ENCODE measurements at regions not wholly inside any gene's neighbourhood (a gene's known extent, or its start where the extent isn't known, plus 50 kb on each side); places are given as distances from the start of the nearest gene placed in this dataset.

DNA sequence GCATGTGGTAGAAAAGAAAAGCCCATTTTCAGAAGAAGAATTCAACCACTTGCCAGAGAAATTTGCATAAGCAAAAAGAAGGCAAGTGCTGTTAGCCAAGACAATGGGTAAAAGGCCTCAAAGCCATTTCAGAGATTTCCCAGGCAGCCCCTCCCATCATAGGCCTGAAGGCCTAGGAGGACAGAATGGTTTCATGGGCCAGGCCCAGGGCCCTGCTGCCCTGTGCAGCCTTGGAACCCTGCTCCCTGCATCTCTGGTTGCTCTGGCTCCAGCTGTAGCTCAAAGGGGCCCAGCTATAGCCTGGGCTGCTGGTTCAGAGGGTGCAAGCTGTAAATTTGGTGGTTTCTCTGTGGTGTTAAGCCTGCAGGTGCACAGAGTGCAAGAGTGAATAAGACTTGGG lies 212.8 kb downstream of the EFNB2 start:
- ChIA-PET POLR2A (no interaction called here), CTCF (no interaction called here)
- TF ChIP-seq OSR2 (tag by site-specific recombination; IDR thresholded peaks at IDR 0.05) (no peak), TRIM28 (IDR thresholded peaks at IDR 0.05; ENCODE audit: borderline replicate concordance, low read length) (peak; percentile 92; the same call in 1 of the 2 replicates), ZNF585B (tag by site-specific recombination; IDR thresholded peaks at IDR 0.05) (peak; percentile 97), SETDB1 (IDR thresholded peaks at IDR 0.05; ENCODE audit: insufficient read length, low read length) (peak; percentile 79)
- TF ChIP-seq, protein P1, sequence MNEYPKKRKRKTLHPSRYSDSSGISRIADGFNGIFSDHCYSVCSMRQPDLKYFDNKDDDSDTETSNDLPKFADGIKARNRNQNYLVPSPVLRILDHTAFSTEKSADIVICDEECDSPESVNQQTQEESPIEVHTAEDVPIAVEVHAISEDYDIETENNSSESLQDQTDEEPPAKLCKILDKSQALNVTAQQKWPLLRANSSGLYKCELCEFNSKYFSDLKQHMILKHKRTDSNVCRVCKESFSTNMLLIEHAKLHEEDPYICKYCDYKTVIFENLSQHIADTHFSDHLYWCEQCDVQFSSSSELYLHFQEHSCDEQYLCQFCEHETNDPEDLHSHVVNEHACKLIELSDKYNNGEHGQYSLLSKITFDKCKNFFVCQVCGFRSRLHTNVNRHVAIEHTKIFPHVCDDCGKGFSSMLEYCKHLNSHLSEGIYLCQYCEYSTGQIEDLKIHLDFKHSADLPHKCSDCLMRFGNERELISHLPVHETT (tag by site-specific recombination; IDR thresholded peaks at IDR 0.05): no peak
- Histone ChIP-seq H3K36me3 (ENCODE audit: control insufficient read depth in 2 of 2, insufficient read depth in 1 of 2, low read length in 2 of 2) (no peaks in the 10 kb centered on the region), H3K4me3 (ENCODE audit: low read depth, low read length) (no peak overlapping the region), H3K9me3 (ENCODE audit: control insufficient read depth, insufficient read depth, low read depth, low read length) (no peaks in the 10 kb centered on the region), H3K27ac (ENCODE audit: extremely low read depth, low read depth, low read length) (no peak overlapping the region), H3K4me1 (ENCODE audit: control insufficient read depth, insufficient read depth, low read length) (no peaks in the 10 kb centered on the region)

DNA sequence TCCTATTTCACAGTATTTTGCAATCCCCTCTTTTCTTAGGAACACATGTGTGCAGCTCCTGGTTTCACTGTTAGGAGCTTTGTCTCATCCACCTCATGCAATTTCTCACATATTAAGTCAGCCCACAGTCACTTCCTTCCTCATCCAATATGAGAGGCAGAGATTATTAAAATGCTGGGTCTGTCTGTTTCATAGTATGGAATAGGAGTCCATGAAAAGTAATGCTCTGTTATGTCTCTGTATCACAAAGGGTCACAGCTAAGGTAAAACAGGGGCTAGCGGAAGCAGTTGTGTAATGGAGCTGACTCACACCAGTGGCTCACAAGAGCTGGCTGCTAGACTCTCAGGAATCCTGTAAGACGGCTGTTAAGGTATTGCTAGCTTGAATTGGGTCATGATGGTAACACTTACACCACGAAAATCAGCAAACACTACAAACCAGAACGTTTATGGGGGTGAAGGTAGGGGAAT lies 216.5 kb downstream of the EFNB2 start:
- ChIA-PET CTCF (interaction anchor here (1.0 kb wide), 1 partner anchor 217 kb away, joined by 3 read pairs; the partner anchor contains the start of gene EFNB2), POLR2A (no interaction called here)
- H3K4me1 ChIP-seq (ENCODE audit: control insufficient read depth, insufficient read depth, low read length): no peaks in the 10 kb centered on the region
- no peak for TF ChIP-seq ZNF350 (tag by site-specific recombination; IDR thresholded peaks at IDR 0.05)
- TF ChIP-seq, protein P2, sequence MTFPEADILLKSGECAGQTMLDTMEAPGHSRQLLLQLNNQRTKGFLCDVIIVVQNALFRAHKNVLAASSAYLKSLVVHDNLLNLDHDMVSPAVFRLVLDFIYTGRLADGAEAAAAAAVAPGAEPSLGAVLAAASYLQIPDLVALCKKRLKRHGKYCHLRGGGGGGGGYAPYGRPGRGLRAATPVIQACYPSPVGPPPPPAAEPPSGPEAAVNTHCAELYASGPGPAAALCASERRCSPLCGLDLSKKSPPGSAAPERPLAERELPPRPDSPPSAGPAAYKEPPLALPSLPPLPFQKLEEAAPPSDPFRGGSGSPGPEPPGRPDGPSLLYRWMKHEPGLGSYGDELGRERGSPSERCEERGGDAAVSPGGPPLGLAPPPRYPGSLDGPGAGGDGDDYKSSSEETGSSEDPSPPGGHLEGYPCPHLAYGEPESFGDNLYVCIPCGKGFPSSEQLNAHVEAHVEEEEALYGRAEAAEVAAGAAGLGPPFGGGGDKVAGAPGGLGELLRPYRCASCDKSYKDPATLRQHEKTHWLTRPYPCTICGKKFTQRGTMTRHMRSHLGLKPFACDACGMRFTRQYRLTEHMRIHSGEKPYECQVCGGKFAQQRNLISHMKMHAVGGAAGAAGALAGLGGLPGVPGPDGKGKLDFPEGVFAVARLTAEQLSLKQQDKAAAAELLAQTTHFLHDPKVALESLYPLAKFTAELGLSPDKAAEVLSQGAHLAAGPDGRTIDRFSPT (tag by site-specific recombination; IDR thresholded peaks at IDR 0.05): no peak
- no peak for TF ChIP-seq OVOL3 (tag by site-specific recombination; IDR thresholded peaks at IDR 0.05)
- no peak for TF ChIP-seq ZNF747 (tag by site-specific recombination; IDR thresholded peaks at IDR 0.05)
- TF ChIP-seq YY2 (tag by site-specific recombination; IDR thresholded peaks at IDR 0.05): no peak
- TF ChIP-seq SP7 (tag by site-specific recombination; IDR thresholded peaks at IDR 0.05): no peak
- TF ChIP-seq OSR2 (tag by site-specific recombination; IDR thresholded peaks at IDR 0.05): peak; percentile 24; the same call in 1 of the 2 replicates
- H3K27ac ChIP-seq (ENCODE audit: extremely low read depth, low read depth, low read length): no peak overlapping the region
- H3K9me3 ChIP-seq (ENCODE audit: control insufficient read depth, insufficient read depth, low read depth, low read length): no peaks in the 10 kb centered on the region
- H3K36me3 ChIP-seq (ENCODE audit: control insufficient read depth in 2 of 2, insufficient read depth in 1 of 2, low read length in 2 of 2): no peaks in the 10 kb centered on the region
- no peak overlapping the region for H3K4me3 ChIP-seq (ENCODE audit: low read depth, low read length)

DNA sequence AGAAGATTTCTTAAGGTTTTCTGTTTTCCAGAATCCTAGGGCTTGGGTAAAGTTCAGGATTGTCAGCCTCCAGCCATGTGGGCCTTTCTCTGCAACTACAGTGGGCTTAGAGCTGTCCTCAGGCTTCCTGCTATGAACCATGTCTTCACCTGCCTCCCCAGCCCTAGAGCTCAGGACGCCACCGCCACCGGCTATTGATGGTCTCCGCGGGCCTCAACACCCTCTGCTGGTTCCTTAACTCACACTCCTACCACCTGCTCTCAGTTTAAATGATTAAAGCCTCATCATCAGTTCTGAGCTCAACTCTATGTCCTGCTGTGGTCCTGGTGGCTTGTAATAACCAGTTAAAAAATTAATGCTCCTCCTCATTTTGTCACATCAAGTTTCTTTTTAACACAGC lies 221.0 kb downstream of the EFNB2 start:
- POLR2A ChIA-PET: no interaction called here
- H3K27ac ChIP-seq (ENCODE audit: extremely low read depth, low read depth, low read length): no peak overlapping the region
- no peaks in the 10 kb centered on the region for H3K4me1 ChIP-seq (ENCODE audit: control insufficient read depth, insufficient read depth, low read length)
- TF ChIP-seq SCRT2 (tag by site-specific recombination; IDR thresholded peaks at IDR 0.05): no peak
- no peak for TF ChIP-seq FEZF1 (tag by site-specific recombination; IDR thresholded peaks at IDR 0.05)
- no peak overlapping the region for H3K4me3 ChIP-seq (ENCODE audit: low read depth, low read length)
- H3K36me3 ChIP-seq (ENCODE audit: control insufficient read depth in 2 of 2, insufficient read depth in 1 of 2, low read length in 2 of 2): no peaks in the 10 kb centered on the region
- CTCF ChIA-PET: no interaction called here
- no peaks in the 10 kb centered on the region for H3K9me3 ChIP-seq (ENCODE audit: control insufficient read depth, insufficient read depth, low read depth, low read length)

DNA sequence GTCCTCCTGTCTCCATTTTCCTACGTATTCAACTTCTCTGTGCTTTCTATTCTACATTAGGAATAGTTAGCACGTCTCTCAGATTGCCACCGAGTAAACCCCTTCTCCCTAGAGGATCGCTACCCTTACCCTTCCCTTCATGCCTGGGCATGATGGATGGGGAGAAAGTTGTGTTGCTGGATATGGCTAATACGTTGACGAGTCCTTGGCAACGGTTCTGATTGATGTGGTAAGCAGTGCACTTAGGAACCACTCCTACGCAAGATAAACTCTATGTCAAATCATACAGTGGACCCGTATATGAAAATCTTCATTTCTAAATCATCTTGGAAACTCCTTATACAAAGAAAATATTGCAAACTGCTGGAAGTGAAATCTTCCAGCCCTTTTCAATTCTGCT lies 224.5 kb downstream of the EFNB2 start:
- ChIA-PET POLR2A (no interaction called here), CTCF (no interaction called here)
- TF ChIP-seq ZNF701 (tag by site-specific recombination; IDR thresholded peaks at IDR 0.05): no peak
- no peak for TF ChIP-seq ZNF654 (tag by site-specific recombination; IDR thresholded peaks at IDR 0.05; ENCODE audit: low read depth)
- TF ChIP-seq, protein P3, sequence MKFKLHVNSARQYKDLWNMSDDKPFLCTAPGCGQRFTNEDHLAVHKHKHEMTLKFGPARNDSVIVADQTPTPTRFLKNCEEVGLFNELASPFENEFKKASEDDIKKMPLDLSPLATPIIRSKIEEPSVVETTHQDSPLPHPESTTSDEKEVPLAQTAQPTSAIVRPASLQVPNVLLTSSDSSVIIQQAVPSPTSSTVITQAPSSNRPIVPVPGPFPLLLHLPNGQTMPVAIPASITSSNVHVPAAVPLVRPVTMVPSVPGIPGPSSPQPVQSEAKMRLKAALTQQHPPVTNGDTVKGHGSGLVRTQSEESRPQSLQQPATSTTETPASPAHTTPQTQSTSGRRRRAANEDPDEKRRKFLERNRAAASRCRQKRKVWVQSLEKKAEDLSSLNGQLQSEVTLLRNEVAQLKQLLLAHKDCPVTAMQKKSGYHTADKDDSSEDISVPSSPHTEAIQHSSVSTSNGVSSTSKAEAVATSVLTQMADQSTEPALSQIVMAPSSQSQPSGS (tag by site-specific recombination; IDR thresholded peaks at IDR 0.05; ENCODE audit: low read depth): no peak
- no peak for TF ChIP-seq ZFP69B (tag by site-specific recombination; IDR thresholded peaks at IDR 0.05)
- no peak for TF ChIP-seq ZNF473 (tag by site-specific recombination; IDR thresholded peaks at IDR 0.05)
- no peak for TF ChIP-seq ZNF211 (tag by site-specific recombination; IDR thresholded peaks at IDR 0.05; ENCODE audit: low read depth)
- TF ChIP-seq GLIS2 (tag by site-specific recombination; IDR thresholded peaks at IDR 0.05): no peak
- TF ChIP-seq ZNF791 (tag by site-specific recombination; IDR thresholded peaks at IDR 0.05): no peak
- Histone ChIP-seq H3K4me3 (ENCODE audit: low read depth, low read length) (no peak overlapping the region), H3K9me3 (ENCODE audit: control insufficient read depth, insufficient read depth, low read depth, low read length) (no peaks in the 10 kb centered on the region), H3K36me3 (ENCODE audit: control insufficient read depth in 2 of 2, insufficient read depth in 1 of 2, low read length in 2 of 2) (no peaks in the 10 kb centered on the region), H3K27ac (ENCODE audit: extremely low read depth, low read depth, low read length) (no peak overlapping the region), H3K4me1 (ENCODE audit: control insufficient read depth, insufficient read depth, low read length) (no peaks in the 10 kb centered on the region)
